Central memory CD8-positive, alpha-beta T cell (primary cell): ENCODE measurements at regions not wholly inside any gene's neighbourhood (a gene's known extent, or its start where the extent isn't known, plus 50 kb on each side); places are given as distances from the start of the nearest gene placed in this dataset.
"Not testable (repeated sequence)": the region's sequence is repeated elsewhere in the genome, so short reads cannot be mapped to it uniquely, and the experiment has no call there.

Source experiments
- ATAC-seq: fragments of 150-1000 bp; cut with Tn5 transposase; replicated peaks from 2 replicates; pipeline ENCODE4 v1.10.0; 2022; ENCODE audit warnings: mild to moderate bottlenecking, moderate FRiP score, moderate number of reproducible peaks; ENCODE audit not compliant: poor library complexity, severe bottlenecking; ENCODE audit errors: extremely low read depth
- DNase-seq, 2 donors: peaks; one replicate each; pipeline ENCODE4 v3.0.0; 2021; ENCODE audit warnings: low spot score in 2 of 2
- H3K27ac Mint-ChIP-seq: one replicate; pipeline ENCODE4 v1.8.0; 2022; ENCODE audit warnings: low read depth, mild to moderate bottlenecking, moderate library complexity, mixed read lengths
- H3K27me3 Mint-ChIP-seq: one replicate; pipeline ENCODE4 v1.8.0; 2022; ENCODE audit warnings: mixed read lengths
- H3K36me3 Mint-ChIP-seq: one replicate; pipeline ENCODE4 v1.8.0; 2022; ENCODE audit warnings: mild to moderate bottlenecking, moderate library complexity, mixed read lengths; ENCODE audit not compliant: insufficient read depth
- H3K4me1 Mint-ChIP-seq: one replicate; pipeline ENCODE4 v1.8.0; 2022; ENCODE audit warnings: mixed read lengths
- H3K4me3 Mint-ChIP-seq: one replicate; pipeline ENCODE4 v1.8.0; 2022; ENCODE audit warnings: mild to moderate bottlenecking, moderate library complexity, mixed read lengths
- H3K9me3 Mint-ChIP-seq: one replicate; pipeline ENCODE4 v1.8.0; 2022; ENCODE audit warnings: mixed read lengths

DNA sequence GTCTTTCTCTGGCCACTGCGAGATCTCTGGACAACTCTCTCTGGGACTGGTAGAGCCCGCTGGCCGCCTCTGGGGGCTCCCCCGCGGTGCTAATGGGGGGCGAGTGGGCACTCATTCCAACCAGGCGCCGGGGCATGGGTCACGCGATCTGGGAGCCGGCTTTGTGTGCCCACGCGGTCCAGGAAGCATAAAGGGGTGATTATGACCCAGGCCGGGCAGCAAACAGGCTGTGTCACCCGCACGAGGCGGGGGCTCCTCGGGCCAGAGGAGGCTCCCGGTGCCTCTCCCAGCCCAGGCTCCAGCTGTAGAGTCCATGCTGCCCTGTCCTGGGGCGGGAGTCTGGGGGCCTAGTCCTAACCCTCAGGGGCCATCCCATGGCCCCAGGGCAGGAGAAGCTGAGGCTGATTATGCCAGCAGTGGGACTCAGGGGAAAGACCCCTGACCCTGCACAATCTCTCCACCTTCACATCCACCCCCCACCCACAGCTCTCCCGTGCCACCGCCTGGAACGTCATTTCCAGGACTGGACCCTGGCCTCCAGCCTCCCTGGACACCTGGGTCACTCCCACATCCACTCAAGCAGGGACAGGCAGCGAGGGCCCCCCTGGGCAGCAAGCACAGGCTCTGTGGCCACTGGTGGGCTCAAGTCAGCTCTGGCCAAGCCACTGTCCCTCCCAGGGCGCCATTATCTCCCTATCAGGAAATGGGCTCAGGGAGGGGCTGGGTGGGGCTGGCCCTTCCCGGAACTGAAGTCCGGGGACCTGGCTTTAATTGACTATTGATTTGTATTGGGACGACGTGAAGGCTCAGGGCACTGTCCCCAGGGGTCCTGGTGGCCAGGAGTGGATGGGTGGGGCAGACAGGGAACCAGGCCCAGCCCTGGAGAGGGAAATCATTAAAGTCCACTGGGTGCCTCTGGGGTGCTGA, 50.0 kb downstream of the PTPRS start:
- ATAC-seq (no peak), DNase-seq (no peak)
- Mint-ChIP-seq H3K36me3 (no peaks in the 10 kb centered on the region), H3K27ac (no peak overlapping the region), H3K9me3 (no peaks in the 10 kb centered on the region), H3K4me1 (peaks cover 7% of the 10 kb centered on the region), H3K27me3 (peaks cover 67% of the 10 kb centered on the region), H3K4me3 (no peak overlapping the region)

GRCh38 chr19:5289060-5289990, 51.3 kb downstream of the PTPRS start:
- H3K36me3 Mint-ChIP-seq: no peaks in the 10 kb centered on the region
- DNase-seq (no peak), ATAC-seq (no peak)
- H3K27me3 Mint-ChIP-seq: peaks cover 76% of the 10 kb centered on the region
- H3K9me3 Mint-ChIP-seq: no peaks in the 10 kb centered on the region
- no peak overlapping the region for H3K27ac Mint-ChIP-seq
- H3K4me1 Mint-ChIP-seq: peaks cover 7% of the 10 kb centered on the region
- no peak overlapping the region for H3K4me3 Mint-ChIP-seq

DNA sequence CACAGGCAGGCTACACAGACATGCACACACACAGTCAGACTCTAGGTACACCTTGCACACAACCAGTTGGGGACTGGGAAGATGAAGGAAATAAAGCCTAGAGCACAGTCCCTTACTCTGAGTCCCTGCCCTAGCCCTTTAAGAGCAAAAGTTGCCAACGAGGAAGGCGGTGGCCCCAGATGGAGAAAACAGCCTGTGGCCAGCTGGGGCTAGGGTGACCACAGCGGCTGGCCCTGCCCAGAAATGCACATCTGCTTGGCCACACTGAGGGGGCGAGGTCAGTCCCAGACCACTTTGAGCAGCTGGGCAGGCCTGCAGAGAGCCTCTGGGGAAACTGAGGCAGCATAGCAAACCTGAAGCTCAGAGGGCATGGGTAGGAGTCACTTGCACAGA, 52.3 kb downstream of the PTPRS start:
- H3K27me3 Mint-ChIP-seq: peaks cover 76% of the 10 kb centered on the region
- peaks cover 7% of the 10 kb centered on the region for H3K4me1 Mint-ChIP-seq
- DNase-seq (no peak), ATAC-seq (no peak)
- H3K4me3 Mint-ChIP-seq: no peak overlapping the region
- no peaks in the 10 kb centered on the region for H3K36me3 Mint-ChIP-seq
- H3K27ac Mint-ChIP-seq: no peak overlapping the region
- H3K9me3 Mint-ChIP-seq: no peaks in the 10 kb centered on the region

DNA sequence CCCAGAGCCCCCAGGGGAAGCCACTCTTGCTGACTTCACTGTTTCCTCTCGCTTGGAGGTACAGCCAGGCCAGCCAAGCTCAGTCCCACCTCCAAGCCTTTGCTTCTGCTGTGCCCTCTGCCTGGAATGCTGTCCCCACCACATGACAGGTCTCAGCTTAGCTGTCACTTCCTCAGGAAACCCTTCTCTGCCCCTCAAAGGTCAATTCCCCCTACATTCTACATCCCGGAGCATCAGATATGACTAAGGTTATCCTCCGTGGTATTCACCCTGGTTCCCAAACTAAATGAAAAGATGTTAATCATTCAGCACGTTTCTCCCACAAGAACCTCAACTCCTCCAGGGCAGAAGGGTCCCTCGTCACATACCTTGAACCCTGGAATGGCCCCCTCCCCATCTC, 53.5 kb downstream of the PTPRS start:
- Mint-ChIP-seq H3K27ac (no peak overlapping the region), H3K4me1 (peaks cover 7% of the 10 kb centered on the region), H3K27me3 (peaks cover 72% of the 10 kb centered on the region), H3K4me3 (no peak overlapping the region), H3K9me3 (no peaks in the 10 kb centered on the region), H3K36me3 (no peaks in the 10 kb centered on the region)
- no peak for ATAC-seq
- DNase-seq: no peak

GRCh38 chr19:5286465-5287029, 54.1 kb downstream of the PTPRS start:
- H3K27me3 Mint-ChIP-seq: peaks cover 67% of the 10 kb centered on the region
- ATAC-seq: no peak

GRCh38 chr19:5285955-5286354, 54.7 kb downstream of the PTPRS start:
- H3K36me3 Mint-ChIP-seq: no peaks in the 10 kb centered on the region
- ATAC-seq: no peak
- H3K4me3 Mint-ChIP-seq: no peak overlapping the region
- H3K27me3 Mint-ChIP-seq: peaks cover 61% of the 10 kb centered on the region
- H3K4me1 Mint-ChIP-seq: no peaks in the 10 kb centered on the region
- H3K9me3 Mint-ChIP-seq: no peaks in the 10 kb centered on the region
- H3K27ac Mint-ChIP-seq: no peak overlapping the region
- no peak for DNase-seq

More at GRCh38 chr19:5286465-5287029, 54.1 kb downstream of the PTPRS start:
- no peaks in the 10 kb centered on the region for H3K9me3 Mint-ChIP-seq
- no peak overlapping the region for H3K4me3 Mint-ChIP-seq
- DNase-seq: no peak
- no peaks in the 10 kb centered on the region for H3K36me3 Mint-ChIP-seq
- H3K4me1 Mint-ChIP-seq: peaks cover 2% of the 10 kb centered on the region
- no peak overlapping the region for H3K27ac Mint-ChIP-seq

DNA sequence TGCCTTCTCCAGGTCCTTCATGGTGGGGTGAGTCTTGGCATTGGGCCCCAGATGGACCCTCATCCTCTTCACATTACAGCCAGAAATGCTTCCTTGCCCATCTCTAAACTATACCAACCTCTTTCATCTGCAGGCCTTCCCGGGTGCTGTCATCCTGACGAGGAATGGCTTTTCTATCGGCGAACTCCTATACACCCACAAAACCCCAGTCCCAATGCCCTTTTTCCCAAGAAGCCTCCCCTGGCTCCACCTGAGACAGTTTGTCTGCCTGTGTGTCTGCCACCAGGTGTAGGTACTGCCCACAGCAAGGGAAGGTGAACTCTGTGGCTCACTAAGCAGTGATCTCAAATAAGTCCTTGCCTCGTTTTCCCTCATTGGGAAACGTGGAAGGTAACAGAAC, 55.3 kb downstream of the PTPRS start:
- H3K9me3 Mint-ChIP-seq: no peaks in the 10 kb centered on the region
- no peak overlapping the region for H3K27ac Mint-ChIP-seq
- H3K4me3 Mint-ChIP-seq: no peak overlapping the region
- no peak for ATAC-seq
- H3K36me3 Mint-ChIP-seq: no peaks in the 10 kb centered on the region
- no peak for DNase-seq
- H3K4me1 Mint-ChIP-seq: no peaks in the 10 kb centered on the region
- peaks cover 56% of the 10 kb centered on the region for H3K27me3 Mint-ChIP-seq

DNA sequence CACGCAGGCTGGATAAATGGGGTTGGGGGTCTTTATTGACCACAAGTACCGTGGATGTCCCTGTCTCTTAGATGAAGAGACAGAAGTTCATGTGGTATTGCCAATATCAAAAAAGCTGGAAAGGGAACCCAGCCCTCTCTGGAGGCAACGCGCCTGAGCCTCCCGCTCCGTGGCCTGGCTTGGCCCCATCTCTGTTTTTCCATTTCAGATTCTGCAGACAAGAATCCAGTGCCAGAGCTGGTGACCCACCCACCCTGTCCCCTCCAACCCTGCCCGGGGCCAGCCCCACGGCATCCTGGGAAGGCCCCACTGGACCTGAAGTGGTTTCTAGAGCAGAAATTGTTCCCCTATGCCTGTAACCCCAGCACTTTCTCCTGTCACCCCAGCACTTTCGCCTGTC, 57.7 kb downstream of the PTPRS start:
- ATAC-seq (no peak), DNase-seq (no peak)
- Mint-ChIP-seq H3K27ac (no peak overlapping the region), H3K4me3 (no peak overlapping the region), H3K36me3 (peaks cover 3% of the 10 kb centered on the region), H3K4me1 (no peaks in the 10 kb centered on the region), H3K9me3 (no peaks in the 10 kb centered on the region), H3K27me3 (peaks cover 32% of the 10 kb centered on the region)

- no peaks in the 10 kb centered on the region for H3K4me1 Mint-ChIP-seq
- ATAC-seq (no peak), DNase-seq (no peak)
- H3K27me3 Mint-ChIP-seq: peaks cover 19% of the 10 kb centered on the region
- no peak overlapping the region for H3K27ac Mint-ChIP-seq
- no peaks in the 10 kb centered on the region for H3K9me3 Mint-ChIP-seq
- H3K4me3 Mint-ChIP-seq: no peak overlapping the region
- H3K36me3 Mint-ChIP-seq: peaks cover 3% of the 10 kb centered on the region
Observed at GRCh38 chr19:5281588-5281987, 59.0 kb downstream of the PTPRS start.

DNA sequence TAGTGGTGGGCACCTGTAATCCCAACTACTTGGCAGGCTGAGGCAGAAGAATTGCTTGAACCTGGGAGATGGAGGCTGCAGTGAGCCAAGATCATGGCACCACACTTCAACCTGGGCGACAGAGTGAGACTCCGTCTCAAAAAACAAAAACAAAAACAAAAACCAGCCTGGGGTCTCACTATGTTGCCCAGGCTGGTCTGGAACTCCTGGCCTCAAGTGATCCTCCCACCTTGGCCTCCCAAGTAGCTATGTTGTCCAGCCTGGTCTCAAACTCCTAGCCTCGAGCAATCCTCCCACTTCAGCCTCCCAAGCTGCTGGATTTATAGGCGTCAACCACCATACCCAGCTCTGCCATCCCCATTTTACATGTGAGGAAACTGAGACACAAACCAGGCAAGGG, 64.9 kb downstream of the PTPRS start:
- H3K4me3 Mint-ChIP-seq, H3K27me3 Mint-ChIP-seq, H3K4me1 Mint-ChIP-seq, H3K36me3 Mint-ChIP-seq, DNase-seq, H3K27ac Mint-ChIP-seq, H3K9me3 Mint-ChIP-seq, ATAC-seq: not testable (repeated sequence)

- no peaks in the 10 kb centered on the region for H3K4me1 Mint-ChIP-seq
- no peak for DNase-seq
- H3K36me3 Mint-ChIP-seq: peaks cover 4% of the 10 kb centered on the region
- no peak overlapping the region for H3K27ac Mint-ChIP-seq
- no peak for ATAC-seq
- no peaks in the 10 kb centered on the region for H3K9me3 Mint-ChIP-seq
- H3K4me3 Mint-ChIP-seq: no peak overlapping the region
- peaks cover 8% of the 10 kb centered on the region for H3K27me3 Mint-ChIP-seq
Observed at GRCh38 chr19:5273782-5274181, 66.8 kb downstream of the PTPRS start.

DNA sequence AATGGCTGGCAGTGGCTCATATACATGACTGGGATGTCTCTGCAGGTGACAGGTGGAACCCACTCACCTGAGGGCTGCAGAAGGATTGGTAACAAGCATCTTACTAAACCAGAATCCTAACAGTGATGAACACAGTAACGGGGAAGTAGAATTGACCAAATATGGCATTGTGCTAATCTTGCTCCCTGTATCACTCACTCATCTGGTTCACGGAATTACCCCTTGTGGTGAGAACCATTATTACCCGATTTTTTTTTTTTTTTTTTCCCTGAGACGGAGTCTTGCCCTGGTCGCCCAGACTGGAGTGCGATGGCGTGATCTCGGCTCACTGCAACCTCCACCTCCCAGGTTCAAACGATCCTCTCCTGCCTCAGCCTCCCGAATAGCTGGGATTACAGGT, 69.5 kb downstream of the PTPRS start:
- Mint-ChIP-seq H3K9me3 (no peaks in the 10 kb centered on the region), H3K27me3 (peaks cover 17% of the 10 kb centered on the region), H3K36me3 (peaks cover 2% of the 10 kb centered on the region), H3K4me3 (no peak overlapping the region), H3K27ac (no peak overlapping the region), H3K4me1 (no peaks in the 10 kb centered on the region)
- no peak for DNase-seq
- ATAC-seq: no peak
